ENCODE measurements at regions not wholly inside any gene's neighbourhood (a gene's known extent, or its start where the extent isn't known, plus 50 kb on each side); places are given as distances from the start of the nearest gene placed in this dataset.

DNA sequence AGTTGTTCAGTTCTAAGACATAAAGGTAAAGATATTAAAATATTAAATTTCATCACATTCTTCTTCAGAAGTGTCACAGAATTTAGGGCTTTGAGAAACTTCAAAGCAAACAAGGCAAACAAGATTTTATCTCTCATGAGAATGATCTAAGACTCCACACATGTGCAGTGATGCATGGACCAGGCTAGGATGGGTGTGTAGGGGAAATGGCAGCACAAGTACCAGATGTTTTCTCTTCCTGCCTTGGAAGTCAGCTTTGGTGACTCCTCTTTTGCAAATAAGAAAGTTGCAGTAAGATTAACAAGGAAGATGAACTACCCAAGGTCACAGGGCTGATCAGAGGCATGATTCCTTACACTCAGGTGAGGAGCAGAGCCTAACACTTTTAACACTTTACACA, 163.8 kb upstream of the LMNTD1 start:
- no peak for DNase-seq

DNA sequence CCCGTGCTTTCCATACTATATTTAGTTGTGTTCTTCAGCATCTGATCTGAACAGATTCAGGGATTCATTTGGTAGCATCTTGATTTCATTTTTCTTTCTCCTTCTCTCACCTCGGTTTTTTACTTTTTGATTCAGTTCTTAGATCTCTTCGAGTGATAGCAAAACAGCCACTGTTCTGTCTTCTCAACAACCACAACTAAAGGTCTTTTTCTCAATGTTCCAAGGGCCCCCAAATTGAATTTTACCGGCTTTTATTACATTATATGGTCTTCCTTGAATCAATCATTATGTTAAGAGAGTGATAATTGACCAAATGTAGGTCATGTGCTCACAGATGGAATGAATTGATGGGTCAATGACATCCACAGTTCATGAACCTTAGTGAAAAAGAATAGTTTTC, 164.5 kb upstream of the LMNTD1 start:
- DNase-seq: no peak

DNA sequence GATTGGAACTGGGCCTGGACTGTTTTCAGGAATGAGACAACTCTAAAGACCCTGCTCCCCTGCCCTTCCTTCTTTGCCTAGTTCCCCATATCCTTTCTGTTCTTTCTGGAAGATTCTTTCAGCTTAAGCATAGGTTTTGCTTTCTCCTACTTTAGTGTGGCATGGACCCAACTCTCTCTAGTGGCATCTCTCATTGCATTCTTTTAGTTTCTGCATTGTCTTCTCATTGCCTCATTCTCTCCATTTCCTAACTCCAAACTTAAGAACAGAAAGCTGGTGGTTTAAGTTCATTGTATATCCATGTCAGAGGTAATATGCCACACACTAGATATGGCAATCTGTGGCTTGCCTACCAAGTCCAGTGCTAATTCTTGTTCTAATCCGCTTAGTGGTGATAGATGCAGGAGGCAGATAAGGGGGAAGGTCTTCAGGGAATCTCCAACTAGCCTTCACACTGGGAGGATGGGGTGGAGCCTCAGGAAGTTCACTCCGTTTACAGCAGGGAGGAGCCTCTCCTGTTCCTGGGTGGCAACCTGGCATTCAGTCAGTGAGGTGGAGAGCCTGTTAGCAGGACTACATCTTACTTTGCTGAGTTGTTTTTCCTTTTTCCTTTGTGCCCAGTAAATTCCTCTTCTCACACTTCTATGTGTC, 165.1 kb upstream of the LMNTD1 start:
- DNase-seq: no peak

DNA sequence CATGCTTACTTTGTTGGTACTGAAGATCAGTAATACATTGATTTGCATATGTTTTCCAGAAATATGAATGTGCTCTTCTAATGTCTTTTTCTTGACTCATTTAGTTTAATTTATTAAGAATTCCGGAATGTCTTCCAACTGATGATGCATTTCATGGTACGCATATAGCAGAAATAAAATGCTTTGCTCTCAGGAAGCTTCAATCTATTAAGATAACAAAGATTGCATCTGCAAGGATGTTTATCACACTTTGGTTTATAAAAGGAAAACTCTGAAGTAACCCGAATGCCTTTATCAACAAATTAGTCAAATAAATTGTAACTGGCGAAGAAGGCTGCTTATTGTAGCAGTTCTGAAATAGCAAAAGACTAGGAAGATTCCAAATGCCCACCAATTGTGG, 166.4 kb upstream of the LMNTD1 start:
- no peak for DNase-seq

DNA sequence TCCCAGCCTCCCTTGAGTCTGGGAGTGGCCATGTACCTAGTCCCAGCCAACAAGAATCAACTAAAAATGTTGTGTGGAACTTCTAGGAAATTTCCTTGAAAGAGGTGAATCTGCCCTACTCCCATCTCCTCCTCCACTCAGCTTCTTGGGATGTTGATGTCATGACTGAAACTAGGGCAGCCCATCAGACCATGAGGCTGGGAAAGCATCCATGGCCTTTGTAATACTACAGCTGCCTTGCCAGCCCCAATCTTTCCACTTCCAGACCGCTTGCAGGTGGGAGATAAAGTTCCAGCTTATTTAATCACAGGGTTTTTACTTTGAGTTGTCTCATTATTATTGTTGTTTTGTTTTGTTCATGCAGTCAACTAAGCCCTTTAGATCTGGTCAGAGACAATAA, 170.3 kb upstream of the LMNTD1 start:
- DNase-seq: no peak

DNA sequence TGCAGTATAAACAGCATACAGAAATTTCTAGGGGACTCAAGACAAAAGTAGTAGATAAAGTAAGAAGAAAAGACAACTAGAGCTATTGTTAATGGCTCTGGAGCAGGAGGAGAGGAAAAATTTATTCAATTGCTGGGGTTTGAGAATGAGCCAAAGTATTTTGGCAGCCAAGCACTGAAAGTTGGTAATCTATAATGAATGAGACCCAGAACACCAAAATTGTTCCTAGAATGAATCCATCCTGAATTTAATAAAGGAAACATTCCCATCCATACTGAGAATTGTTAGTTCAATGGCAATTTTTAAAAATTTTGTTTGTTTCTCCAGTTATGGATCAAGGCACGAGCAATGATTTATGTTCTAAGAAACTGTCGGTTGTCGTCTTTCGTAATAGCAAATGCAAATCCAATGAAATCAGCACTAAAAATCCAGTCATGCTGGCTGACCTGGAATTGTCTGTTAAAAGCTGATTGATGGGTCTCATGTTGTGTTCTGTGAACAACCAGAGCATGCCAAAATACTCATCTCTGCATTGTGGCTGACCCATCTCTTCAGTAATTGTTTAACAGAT, 170.9 kb upstream of the LMNTD1 start:
- no peak for DNase-seq

DNA sequence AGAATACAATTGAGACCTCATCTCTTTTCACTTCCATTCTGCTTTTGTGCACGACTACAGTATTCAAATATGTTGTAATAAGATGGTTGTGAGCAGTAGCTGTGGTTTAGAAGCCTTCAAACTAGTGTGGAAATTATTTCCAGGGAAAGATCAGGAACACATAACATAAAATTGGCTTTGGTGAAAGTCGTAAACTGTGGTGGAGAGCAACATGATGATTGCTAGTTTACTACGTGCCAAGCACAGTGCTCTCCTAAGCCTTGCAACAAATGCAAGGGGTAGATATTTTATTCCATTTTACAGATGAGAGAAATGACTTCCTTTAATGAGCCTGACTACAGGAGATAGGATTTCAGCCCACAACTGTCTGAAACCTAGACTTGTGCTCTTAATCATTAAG, 172.4 kb upstream of the LMNTD1 start:
- no peak for DNase-seq

DNA sequence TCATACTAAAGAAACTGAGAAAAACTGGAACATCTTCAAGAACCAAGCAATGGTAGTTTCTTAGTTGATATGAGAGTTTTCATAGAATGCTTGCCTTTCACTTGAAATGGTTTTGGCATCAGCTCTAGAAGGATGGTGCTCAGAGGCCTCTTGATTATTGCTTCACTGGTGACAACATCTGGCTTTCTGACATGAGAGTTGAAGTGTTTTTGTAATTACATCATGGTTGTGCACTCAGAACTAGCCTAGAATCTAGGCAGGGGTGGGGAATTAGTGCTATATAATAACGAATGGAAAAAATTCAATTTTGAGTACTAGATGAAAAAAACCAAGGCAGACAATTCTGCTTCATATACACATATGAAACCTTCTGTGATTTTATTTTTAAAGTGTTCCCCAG, 172.8 kb upstream of the LMNTD1 start:
- no peak for DNase-seq

DNA sequence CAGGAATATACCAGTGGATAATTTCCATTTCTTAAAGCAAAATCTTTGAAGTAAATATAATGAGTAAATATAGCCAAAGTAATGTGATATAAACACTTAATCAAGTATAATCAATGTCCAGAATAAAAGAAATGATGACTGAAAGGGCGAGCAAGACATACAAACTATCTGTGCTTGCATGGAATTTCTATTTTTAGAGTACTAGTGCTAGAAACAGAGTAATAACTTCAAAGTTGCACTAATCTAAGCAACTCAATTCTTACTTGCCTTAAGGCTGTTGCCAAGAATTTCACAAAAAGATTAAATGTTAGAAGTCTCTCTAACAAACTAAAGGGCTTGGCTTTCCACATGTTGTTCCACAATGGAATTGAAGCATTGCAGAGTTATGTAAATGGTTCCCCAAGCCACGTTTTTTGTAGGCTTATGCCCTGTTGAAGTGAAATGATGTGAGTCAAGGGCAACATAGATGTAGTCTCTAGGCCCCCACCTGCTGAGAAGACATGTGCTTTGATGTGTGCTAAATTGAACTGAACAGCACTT, 175.0 kb upstream of the LMNTD1 start:
- no peak for DNase-seq

DNA sequence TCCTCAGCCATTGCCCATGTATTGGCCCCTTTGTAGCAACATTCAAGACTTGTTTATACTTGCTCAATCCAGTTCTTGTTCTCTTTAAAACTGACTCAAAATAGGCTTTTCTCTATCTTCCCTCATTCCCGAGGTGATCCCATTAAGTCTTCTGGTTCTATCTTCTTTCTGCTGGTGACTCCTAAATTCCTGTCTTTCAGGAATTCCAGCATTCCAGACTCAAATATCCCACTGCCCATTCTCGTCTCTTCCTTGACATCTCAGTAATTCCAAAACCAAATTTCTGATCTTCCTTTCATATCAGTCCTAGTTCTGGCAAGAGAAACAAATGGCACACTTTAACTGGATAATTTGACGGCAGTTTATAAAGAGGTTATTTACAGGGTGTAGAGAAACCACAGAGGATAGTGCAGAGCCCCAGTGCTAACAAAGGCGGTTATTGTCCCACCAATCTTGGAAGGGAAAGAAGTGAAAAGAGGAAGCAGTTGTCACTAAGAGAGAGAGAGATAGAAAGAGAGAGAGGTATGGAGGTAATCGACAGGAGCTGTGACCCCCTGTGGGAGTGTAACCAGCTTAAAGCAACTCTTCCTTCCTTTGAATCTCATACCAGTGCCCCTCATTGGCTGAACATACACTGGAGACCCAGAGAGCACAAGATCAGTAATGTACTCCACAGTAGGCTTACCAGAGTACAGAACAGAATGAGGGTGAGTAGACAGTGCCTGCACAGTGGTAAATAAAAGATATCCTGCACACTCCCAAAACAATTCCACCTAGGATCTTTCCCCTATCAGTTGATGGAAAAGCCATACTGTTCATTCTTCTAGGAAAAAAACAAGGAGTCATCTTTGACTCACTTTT, 177.6 kb upstream of the LMNTD1 start:
- DNase-seq: no peak

DNA sequence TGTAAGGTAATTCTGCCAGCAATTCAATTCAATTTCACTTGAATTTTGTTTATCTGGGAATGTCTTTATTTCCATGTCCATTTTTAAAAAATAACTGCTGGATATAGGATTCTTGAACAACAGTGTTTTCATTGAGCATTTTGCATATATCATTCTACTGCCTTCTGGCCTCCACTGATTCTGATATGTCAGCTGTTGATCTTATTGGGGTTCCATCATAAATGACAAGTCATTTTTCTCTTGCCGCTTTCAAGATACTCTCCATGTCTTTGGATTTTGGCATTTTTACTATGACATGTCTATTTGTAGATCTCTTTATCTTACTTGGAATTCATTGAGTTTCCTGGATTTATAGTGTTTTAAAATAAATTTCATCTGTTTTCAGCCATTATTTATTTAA, 180.5 kb upstream of the LMNTD1 start:
- no peak for DNase-seq

DNA sequence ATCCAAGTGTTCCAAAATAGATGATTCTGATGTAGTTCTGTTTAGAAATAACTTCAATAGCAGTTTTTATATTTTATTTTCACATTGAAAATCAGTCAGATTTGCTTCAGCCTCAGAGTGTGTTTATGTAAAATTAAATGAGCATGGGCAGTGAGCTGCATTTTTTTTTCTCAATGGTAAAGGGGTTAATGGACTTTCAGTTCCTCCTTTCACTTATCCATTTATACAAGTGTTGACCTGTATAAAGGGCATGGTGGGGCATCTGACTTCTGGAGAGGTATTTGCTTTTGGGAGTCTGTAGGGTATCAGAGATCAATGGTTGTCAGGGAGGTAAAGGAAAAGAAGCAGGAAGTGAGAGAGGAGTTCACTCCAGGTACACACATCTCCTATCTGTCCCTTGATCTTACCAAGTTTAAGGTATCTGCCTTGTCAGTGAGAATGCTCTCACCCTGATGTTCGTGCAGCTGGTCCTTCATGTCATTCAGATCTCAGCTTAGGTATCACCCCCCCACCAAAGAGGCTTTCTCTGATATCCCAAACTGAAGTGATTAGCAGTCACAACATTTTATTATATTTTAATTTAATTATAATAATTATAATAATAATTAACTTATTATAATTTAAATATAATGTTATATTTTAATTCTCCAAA, 181.6 kb upstream of the LMNTD1 start:
- DNase-seq: no peak

DNA sequence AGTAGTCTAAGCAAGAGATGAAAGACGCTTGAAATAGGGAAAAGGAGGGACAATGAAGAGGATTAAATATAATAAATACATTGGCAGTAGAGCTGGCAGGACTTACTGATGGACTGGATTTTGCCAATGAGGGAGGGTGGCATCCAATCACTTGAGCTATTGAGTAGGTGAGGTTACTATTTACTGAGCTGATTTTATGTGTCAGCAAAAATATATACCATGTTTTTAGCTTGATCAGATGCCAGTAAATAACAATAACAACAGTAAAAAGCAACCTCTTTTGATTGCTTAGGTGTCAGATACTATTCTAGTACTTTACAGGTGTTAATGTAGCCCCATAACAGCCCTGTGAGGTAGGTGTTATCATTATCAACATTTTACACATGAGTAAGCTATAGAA, 187.5 kb upstream of the LMNTD1 start:
- DNase-seq: no peak

DNA sequence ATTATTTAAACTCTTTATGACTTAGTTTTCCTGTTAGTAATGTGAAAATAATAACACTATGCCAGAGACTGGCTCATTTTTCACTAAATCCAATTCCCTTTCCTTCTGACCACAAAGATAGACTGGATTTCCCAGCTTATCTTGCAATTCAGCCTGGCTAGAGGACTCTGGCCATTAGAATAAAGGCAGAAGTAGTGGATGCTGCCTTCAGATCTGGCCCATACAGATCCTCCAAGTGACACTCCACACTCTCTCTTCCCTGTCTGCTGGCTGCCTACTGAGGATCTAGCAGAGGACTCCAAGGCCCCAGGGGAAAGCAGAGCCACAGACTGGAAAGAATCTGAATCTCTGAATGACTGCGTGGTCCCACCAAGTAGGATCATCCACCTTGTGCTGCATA, 188.8 kb upstream of the LMNTD1 start:
- no peak for DNase-seq

DNA sequence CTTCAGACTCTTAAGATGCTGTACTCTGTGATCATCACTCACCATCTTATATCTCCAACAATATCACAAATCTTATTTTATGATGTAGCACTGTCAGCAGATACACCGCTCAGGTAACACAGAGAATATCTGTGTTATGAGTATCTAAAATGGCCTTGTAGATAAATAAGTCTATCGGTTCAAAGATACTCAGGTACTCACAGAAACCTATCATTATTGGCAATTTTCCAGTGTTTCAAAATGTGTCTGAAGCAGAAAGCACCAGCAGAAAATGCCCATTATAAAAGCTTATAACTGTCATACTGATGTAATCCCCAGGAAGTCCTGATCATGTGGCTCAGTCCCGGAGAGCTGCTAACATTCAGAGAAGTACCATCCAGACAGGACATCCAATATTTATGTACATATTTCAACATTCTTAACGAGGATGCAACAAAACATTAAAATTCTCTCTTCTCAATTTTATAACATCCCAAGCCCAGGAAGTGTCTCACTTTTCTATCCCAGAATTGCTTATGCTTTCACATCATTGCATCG, 190.7 kb upstream of the LMNTD1 start:
- no peak for DNase-seq

DNA sequence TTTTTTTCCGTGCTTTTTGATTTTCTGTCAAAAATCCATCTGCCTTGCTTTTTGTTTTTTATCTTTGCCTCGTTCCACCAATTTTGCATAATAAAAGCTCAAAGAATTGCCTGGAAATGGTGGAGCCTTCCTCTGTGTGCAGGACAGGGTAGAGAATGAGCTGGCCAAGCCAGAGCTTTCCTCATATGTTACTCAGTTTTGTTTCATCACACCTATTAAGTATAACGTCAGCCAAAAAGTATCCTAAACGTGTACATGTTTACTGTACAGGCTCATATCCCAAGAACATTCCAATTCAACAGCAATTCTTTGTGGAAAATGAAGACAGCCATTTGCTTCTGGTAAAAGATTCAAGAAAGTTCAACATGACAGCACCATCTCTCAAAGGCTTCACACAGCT, 191.2 kb upstream of the LMNTD1 start:
- DNase-seq: no peak

DNA sequence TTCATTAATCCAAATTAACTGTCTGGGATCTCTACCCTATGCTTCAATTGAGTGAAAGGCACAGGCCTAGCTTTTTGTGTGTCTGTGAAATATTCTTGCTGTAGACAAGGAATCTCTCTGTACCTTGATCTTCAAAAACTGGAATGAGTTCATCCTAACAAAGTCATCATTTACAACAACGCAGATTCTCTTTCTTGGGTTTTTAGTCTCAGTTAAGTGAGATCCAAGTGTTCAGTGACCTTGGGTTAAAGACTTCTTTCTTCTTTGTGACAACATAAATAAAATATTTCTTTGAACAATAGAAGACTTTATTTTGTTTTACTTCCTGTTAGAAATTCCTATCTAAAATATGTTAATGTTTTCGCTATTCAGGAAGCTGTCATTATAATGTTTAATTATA, 192.2 kb upstream of the LMNTD1 start:
- no peak for DNase-seq

DNA sequence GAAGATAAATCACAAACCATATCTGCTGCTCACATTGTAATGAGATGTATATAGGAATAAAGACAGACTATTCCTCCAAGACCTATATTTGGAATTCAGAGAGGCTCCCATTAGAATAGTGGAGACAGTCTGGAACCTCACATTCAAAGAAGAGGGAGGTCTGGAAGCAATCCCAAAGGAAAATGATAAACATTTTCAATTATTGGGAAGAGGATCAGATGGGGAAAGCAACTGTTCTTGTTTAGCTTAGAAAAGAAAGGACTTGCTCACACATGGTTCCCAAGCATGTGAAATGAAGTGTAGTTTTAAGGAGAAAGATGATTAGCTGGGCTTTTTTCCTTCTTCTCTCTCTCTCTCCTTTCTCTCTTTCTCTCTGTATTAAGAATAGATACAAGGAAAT, 193.0 kb upstream of the LMNTD1 start:
- DNase-seq: no peak

DNA sequence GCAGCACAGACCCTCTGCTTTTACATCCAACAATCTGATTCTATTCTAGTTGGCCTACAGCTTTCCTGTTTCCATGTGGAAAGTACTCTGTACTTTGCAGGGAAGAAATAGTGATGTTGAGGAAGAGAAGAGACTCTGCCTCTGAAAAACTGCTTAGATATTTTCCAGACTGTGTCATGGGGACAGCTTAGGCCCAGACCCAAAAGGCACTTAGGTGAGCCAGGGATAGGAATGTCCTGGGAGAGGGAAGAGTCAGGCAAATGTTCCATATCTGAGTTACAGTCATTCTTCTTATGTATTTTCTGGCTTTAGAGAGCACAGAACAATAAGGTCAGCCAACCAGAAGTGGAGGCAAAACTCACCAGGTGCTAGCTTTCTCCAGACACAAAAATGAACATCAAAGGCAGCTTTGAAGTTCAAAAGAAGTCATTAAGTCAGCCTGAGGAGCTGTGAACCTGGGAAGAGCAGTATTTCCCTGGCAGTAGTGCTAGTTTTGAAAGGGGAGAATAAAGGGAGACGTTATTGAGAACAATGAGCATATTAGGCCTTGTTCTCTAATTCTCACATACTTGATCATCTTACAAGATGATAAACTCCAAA, 199.7 kb upstream of the LMNTD1 start:
- DNase-seq: no peak

DNA sequence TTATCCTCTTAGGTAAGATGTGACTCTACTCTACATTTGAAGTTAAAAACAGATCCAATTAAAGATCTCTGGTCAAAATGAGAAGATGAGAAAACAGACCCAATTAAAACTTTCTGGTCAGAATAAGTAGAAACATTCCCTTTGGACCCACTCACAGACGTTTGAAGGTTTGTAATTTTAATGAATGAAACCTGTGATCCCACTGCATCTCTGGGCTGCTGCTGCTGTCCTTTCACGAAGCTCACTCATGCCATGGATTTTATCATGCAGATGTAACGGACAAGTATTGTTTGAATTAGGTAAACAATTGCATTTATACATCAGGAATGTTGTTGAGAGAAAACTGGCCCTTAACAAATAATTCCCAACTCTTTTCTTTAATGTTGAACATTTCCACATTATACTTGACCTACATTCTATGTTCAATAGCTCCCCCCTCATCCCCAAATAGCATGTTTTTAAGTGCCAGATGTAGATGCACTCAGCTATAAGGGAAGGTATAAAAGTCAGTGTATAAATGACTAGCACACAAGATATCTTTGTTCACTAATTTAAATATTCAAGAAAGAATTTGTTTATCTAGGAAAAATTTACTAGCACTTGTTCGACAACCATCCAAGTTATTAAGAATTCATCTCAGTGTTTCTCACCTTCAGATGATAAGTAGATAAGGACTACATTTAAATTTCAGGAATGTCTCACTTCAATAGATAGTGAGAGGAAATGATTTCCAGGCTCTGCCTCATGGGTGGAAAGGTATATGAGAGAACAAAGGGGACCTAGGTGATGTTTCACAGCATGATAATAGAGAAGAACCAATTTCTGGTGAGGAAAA, 202.3 kb upstream of the LMNTD1 start:
- DNase-seq: no peak

DNA sequence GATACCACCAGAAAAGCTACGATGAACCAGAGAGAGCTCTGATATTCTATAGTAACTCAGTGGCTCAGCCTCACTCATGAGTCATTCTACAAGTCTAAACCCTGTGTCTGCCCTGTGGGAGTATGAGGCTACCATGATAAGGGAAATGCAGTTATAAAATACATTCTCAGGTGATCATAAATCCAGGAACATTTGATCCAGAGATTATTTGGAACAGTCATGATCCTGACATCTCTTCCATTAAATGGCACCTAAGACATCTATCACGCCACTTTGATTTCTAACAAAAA, 202.6 kb upstream of the RASSF8 start:
- no peak for DNase-seq

DNA sequence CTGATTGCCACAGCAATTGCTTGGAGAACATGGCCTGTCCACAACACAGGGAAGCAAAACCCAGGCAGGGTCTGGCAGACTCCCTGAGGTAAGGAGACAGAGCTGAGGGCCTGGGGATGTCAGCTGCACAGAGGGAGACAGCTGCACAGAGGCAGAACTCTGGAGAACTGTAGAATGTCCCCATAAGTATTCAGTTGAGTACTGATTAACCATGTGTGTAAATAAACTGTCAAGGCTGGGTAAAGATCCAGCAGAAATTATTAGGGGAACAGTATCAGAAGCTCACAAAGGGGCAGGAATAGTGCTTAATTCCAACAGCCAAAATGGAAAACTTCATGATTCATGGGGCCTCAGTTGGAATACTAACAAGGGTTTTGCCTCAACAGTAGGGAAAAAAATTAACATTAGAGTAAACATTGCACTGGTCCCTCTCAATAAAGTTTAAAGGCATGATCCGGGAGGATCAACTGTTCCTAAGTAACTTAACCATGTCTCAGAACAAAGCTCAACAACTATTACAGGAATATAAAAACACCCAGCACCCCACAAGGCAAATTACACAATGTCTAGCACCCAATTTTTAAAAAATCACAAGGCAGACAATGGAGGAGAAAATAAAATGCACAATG, 201.3 kb upstream of the RASSF8 start:
- no peak for DNase-seq
